GM12864 (cell line): ENCODE measurements at regions not wholly inside any gene's neighbourhood (a gene's known extent, or its start where the extent isn't known, plus 50 kb on each side); places are given as distances from the start of the nearest gene placed in this dataset.

Experiments
- DNase-seq: peaks from one replicate; pipeline ENCODE4 v3.0.0-alpha.2; 2011; ENCODE audit warnings: low read depth
- H3K4me3 ChIP-seq: 2 replicates; pipeline ENCODE4 v1.5.1; 2011; ENCODE audit warnings: mild to moderate bottlenecking, low read depth, low read length, control low read depth
- TF ChIP-seq, protein P1 (sequence below): IDR thresholded peaks from 2 replicates; pipeline ENCODE4 v1.5.1; 2011; ENCODE audit warnings: low read depth, mild to moderate bottlenecking, moderate library complexity, low read length, control low read depth, inconsistent platforms; ENCODE audit errors: missing control alignments

DNA sequence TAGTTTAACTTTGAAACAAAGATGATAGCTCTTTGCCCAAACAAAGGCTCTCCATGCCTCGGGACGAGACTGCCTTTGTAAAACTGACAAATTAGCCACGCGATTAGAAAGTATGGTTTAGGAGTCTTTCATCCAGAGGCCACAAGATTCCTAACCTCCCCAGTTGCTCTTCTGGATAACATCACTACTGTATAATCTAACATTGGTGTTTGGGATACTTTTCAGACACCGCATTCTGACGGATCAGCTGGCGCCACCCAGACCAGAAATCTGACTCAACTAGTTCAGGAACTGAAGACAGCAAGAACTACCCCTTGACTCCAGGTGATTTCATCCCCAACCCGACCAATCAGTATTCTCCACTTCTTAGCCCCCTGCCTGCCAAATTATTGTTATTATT lies 98.1 kb upstream of the TEX13D start:
- TF ChIP-seq, protein P1, sequence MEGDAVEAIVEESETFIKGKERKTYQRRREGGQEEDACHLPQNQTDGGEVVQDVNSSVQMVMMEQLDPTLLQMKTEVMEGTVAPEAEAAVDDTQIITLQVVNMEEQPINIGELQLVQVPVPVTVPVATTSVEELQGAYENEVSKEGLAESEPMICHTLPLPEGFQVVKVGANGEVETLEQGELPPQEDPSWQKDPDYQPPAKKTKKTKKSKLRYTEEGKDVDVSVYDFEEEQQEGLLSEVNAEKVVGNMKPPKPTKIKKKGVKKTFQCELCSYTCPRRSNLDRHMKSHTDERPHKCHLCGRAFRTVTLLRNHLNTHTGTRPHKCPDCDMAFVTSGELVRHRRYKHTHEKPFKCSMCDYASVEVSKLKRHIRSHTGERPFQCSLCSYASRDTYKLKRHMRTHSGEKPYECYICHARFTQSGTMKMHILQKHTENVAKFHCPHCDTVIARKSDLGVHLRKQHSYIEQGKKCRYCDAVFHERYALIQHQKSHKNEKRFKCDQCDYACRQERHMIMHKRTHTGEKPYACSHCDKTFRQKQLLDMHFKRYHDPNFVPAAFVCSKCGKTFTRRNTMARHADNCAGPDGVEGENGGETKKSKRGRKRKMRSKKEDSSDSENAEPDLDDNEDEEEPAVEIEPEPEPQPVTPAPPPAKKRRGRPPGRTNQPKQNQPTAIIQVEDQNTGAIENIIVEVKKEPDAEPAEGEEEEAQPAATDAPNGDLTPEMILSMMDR, result no peak
- no peak for DNase-seq
- H3K4me3 ChIP-seq, result no peak overlapping the region

DNA sequence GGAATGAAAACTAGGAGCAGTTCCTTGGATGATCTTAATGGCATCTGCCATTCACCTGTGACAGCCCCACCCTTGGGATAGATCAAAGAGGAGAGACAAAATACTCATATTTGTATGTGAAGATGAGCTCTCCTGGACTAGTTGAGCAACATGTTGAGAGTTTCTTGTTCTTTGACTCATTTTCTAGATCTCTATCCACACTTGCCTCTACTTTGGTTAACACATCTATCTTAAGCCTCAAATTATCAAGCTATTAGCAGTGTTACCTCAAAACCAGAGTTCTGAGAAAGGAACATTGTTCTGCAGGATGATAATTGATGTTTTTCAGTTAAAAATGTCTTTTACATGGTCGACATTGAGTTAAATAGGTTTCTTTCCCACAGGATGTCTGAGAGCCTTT lies 94.2 kb upstream of the TEX13D start:
- no peak for DNase-seq
- no peak overlapping the region for H3K4me3 ChIP-seq
- TF ChIP-seq, protein P1, result no peak

DNA sequence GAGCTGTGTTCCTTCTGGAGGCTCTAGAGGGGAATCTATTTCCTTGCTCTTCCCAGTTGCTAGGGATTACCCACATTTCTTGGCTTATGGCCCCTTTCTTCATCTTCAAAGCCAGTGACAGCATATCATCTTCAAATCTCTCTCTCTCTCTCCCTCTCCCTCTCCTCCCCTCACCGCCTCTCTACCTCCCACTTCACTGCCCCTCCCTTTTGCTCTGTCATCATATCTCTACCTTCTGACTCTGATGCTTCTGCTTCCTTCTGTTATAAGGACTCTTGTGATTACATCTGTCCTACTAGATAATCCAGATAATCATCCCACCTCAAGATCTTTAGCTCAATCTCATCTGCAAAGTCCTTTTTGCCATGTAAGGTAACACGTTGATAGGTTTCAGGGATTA lies 93.1 kb upstream of the TEX13D start:
- DNase-seq, result no peak
- no peak overlapping the region for H3K4me3 ChIP-seq
- TF ChIP-seq, protein P1, result no peak

DNA sequence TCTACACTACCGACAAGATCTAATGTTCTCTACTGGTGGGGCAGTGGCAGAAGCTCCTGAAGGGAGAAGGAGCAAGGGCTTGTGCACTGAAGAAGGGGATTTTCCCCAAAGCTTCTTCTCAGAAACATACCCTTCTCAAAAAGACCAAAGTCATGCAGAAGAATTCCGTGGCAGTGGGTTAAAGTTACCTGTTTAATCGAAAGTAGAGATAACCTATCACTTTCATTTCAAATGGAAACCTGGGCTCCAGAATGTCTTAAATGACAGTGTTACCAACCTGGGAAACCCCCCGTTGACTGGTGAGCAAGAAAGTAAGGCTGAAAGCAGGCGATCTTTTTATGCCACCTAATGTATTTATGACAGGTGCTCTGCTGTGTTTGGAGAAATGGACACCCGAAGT lies 92.5 kb upstream of the TEX13D start:
- TF ChIP-seq, protein P1, result no peak
- DNase-seq, result no peak
- no peak overlapping the region for H3K4me3 ChIP-seq

DNA sequence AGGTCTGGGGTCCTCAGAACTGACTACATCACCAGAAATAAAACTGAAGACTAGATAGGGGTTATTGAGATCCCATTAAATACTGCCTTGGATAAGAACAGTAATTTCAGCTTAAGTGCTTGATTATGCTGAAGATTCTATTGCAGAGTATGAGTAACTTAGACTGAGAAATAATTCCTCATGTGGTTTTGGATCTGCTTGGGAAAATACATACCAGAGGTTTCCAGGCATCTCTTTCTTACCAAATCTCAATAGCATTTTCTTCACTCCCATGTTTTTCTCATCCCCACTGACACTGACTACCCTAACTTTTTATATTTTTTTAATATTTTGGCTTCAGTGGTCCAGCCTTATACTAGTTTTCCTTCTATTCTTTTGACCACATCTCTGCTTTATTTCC lies 92.0 kb upstream of the TEX13D start:
- TF ChIP-seq, protein P1, result no peak
- no peak for DNase-seq
- no peak overlapping the region for H3K4me3 ChIP-seq

DNA sequence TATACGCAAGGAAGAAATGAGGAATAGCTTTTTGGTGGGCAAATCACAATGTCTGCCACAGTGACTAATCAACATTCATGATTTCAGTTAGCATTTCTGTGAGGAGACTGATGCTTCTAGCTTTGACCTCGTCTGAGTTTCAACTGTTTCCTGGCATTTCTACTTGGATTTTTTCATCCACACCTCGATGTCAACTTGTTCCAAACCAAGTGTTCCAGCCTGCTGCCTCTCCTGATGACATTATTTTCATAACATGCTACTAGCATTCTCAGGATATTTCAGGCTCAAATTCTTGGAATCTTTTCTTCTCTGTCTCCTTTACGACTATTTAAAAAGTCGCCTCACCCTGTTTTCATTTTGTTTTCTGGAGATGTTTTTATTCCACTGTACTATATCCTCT lies 90.3 kb upstream of the TEX13D start:
- no peak for DNase-seq
- TF ChIP-seq, protein P1, result no peak
- H3K4me3 ChIP-seq, result no peak overlapping the region

DNA sequence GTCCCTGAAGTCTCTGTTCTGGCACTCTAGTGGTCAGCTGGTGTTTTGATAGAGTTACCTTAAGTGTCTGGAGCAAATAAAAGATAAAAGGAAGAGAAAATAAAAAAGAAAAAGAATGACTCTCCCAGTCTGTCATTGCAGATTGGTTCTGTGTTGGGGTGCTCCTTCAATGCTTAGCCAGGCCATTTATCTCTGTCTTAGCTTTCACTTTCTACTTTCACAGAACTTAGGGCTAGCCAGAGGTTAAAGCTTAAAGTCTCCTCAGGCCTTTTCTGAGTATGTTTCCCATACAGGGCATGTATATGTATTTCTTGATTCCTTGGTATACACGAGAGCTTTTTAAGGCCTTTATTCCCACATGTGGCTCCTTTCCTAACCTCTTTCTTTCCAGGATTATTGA lies 83.1 kb upstream of the TEX13D start:
- H3K4me3 ChIP-seq, result no peak overlapping the region
- TF ChIP-seq, protein P1, result no peak

More for the DNA sequence above, 83.1 kb upstream of the TEX13D start:
- DNase-seq, result no peak
